RWPE2 (cell line): ENCODE measurements at regions not wholly inside any gene's neighbourhood (a gene's known extent, or its start where the extent isn't known, plus 50 kb on each side); places are given as distances from the start of the nearest gene placed in this dataset.
A peak's percentile ranks its signal among the peaks of the same experiment; 100 is the strongest.

Source experiments
- ATAC-seq: fragments of 200-7000 bp; cut with Tn5 transposase; 3 replicates; pipeline ENCODE4 v1.9.1; 2021; ENCODE audit warnings: low read depth
- DNase-seq: peaks from one replicate; pipeline ENCODE4 v3.0.0-alpha.2; 2020; ENCODE audit warnings: low spot score
- H3K27ac ChIP-seq: fragments of 450-650 bp; 2 replicates; pipeline ENCODE4 v1.5.1; 2017; ENCODE audit warnings: mild to moderate bottlenecking; ENCODE audit not compliant: poor library complexity, severe bottlenecking
- H3K27me3 ChIP-seq: fragments of 250-450 bp; sonication (Bioruptor Pico); 2 replicates; pipeline ENCODE4 v1.5.1; 2021; ENCODE audit warnings: mild to moderate bottlenecking, moderate library complexity; ENCODE audit not compliant: insufficient read depth, poor library complexity, severe bottlenecking
- H3K36me3 ChIP-seq: fragments of 250-450 bp; sonication (Bioruptor Pico); 2 replicates; pipeline ENCODE4 v1.5.1; 2020; ENCODE audit warnings: low read depth, mild to moderate bottlenecking, moderate library complexity
- H3K4me1 ChIP-seq: fragments of 250-450 bp; sonication (Bioruptor Pico); 2 replicates; pipeline ENCODE4 v1.5.1; 2021; ENCODE audit warnings: mild to moderate bottlenecking, moderate library complexity; ENCODE audit not compliant: insufficient read depth, poor library complexity, severe bottlenecking
- H3K4me3 ChIP-seq: fragments of 250-450 bp; sonication (Bioruptor Pico); 2 replicates; pipeline ENCODE4 v1.5.1; 2021; ENCODE audit warnings: mild to moderate bottlenecking, moderate library complexity; ENCODE audit not compliant: severe bottlenecking
- H3K9me3 ChIP-seq: fragments of 250-450 bp; sonication (Bioruptor Pico); 2 replicates; pipeline ENCODE4 v1.5.1; 2021; ENCODE audit warnings: mild to moderate bottlenecking, moderate library complexity; ENCODE audit not compliant: severe bottlenecking
- CTCF ChIP-seq: fragments of 450-650 bp; IDR thresholded peaks from one replicate; pipeline ENCODE4 v1.5.1; 2017; ENCODE audit warnings: mild to moderate bottlenecking, moderate library complexity; ENCODE audit not compliant: poor library complexity, severe bottlenecking

- H3K9me3 ChIP-seq, result no peaks in the 10 kb centered on the region
- no peaks in the 10 kb centered on the region for H3K36me3 ChIP-seq
- ATAC-seq, result no peak
- DNase-seq, result peak; percentile 11
- no peak overlapping the region for H3K27ac ChIP-seq
- H3K27me3 ChIP-seq, result no peaks in the 10 kb centered on the region
- H3K4me3 ChIP-seq, result no peak overlapping the region
- TF ChIP-seq CTCF, result no peak
- H3K4me1 ChIP-seq, result no peaks in the 10 kb centered on the region
Measured at GRCh38 chr20:40634891-40635290, 54.1 kb downstream of the MAFB start.

- TF ChIP-seq CTCF, result no peak
- H3K4me3 ChIP-seq, result no peak overlapping the region
- no peak overlapping the region for H3K27ac ChIP-seq
- ATAC-seq (no peak), DNase-seq (peak; percentile 41)
- no peaks in the 10 kb centered on the region for H3K9me3 ChIP-seq
- no peaks in the 10 kb centered on the region for H3K4me1 ChIP-seq
- H3K27me3 ChIP-seq, result no peaks in the 10 kb centered on the region
- no peaks in the 10 kb centered on the region for H3K36me3 ChIP-seq
Measured at GRCh38 chr20:40633123-40633850, 55.7 kb downstream of the MAFB start.

GRCh38 chr20:40632346-40632976 is 56.6 kb downstream of the MAFB start:
- DNase-seq (peak; percentile 24), ATAC-seq (peak; percentile 21; the same call in 2 of the 3 replicates)
- no peak overlapping the region for H3K27ac ChIP-seq
- no peaks in the 10 kb centered on the region for H3K27me3 ChIP-seq
- no peaks in the 10 kb centered on the region for H3K9me3 ChIP-seq
- TF ChIP-seq CTCF, result no peak
- H3K4me3 ChIP-seq, result no peak overlapping the region
- no peaks in the 10 kb centered on the region for H3K4me1 ChIP-seq
- no peaks in the 10 kb centered on the region for H3K36me3 ChIP-seq

- no peak for TF ChIP-seq CTCF
- no peaks in the 10 kb centered on the region for H3K9me3 ChIP-seq
- H3K27ac ChIP-seq, result no peak overlapping the region
- H3K4me3 ChIP-seq, result no peak overlapping the region
- no peaks in the 10 kb centered on the region for H3K27me3 ChIP-seq
- H3K36me3 ChIP-seq, result no peaks in the 10 kb centered on the region
- H3K4me1 ChIP-seq, result no peaks in the 10 kb centered on the region
- peak; percentile 76 for DNase-seq
- peak; percentile 82 for ATAC-seq
Measured at GRCh38 chr20:40631119-40631631, 57.9 kb downstream of the MAFB start.

- no peak for TF ChIP-seq CTCF
Measured at GRCh38 chr20:40630713-40631112, 58.3 kb downstream of the MAFB start.

More at GRCh38 chr20:40630713-40631112, 58.3 kb downstream of the MAFB start:
- peak; percentile 19 for DNase-seq
- Histone ChIP-seq H3K27me3 (no peaks in the 10 kb centered on the region), H3K9me3 (no peaks in the 10 kb centered on the region), H3K27ac (no peak overlapping the region), H3K4me3 (no peak overlapping the region), H3K4me1 (no peaks in the 10 kb centered on the region), H3K36me3 (no peaks in the 10 kb centered on the region)
- no peak for ATAC-seq
